ENCODE measurements at regions not wholly inside any gene's neighbourhood (a gene's known extent, or its start where the extent isn't known, plus 50 kb on each side); places are given as distances from the start of the nearest gene placed in this dataset.

- TF ChIP-seq EP300 (IDR thresholded peaks at IDR 0.05; ENCODE audit: borderline replicate concordance in 1 of 2, low read depth in 2 of 2, low read length in 2 of 2) (no peak), SP1 (IDR thresholded peaks at IDR 0.05; ENCODE audit: low read depth, low read length) (no peak), SAP30 (IDR thresholded peaks at IDR 0.05; ENCODE audit: insufficient read depth, insufficient replicate concordance, low read length) (no peak)
Observed at GRCh38 chr19:56916528-56916927, 76.0 kb upstream of the PEG3 start (continued).
